Right atrium auricular region (tissue), 2 donors: ENCODE measurements at regions not wholly inside any gene's neighbourhood (a gene's known extent, or its start where the extent isn't known, plus 50 kb on each side); places are given as distances from the start of the nearest gene placed in this dataset.

Source experiments
- DNase-seq: peaks from one replicate; pipeline ENCODE4 v3.0.0-alpha.2; 2019; ENCODE audit warnings: low spot score
- H3K27ac ChIP-seq, 2 donors: fragments of 200-600 bp; sonication (generic); 1 replicate in 1 of 2; 2 replicates in 1 of 2; pipeline ENCODE4 v1.5.1; 2016 to 2019
- H3K27me3 ChIP-seq, 2 donors: fragments of 200-600 bp; sonication (generic); one replicate each; pipeline versions ENCODE4 v1.5.1 to v1.6.0; 2017 to 2019
- H3K36me3 ChIP-seq: fragments of 200-600 bp; sonication (generic); one replicate; pipeline ENCODE4 v1.5.1; 2016
- H3K4me1 ChIP-seq, 2 donors: fragments of 200-600 bp; sonication (generic); one replicate each; pipeline versions ENCODE4 v1.5.1 to v1.6.0; 2017 to 2019
- H3K4me3 ChIP-seq, 2 donors: fragments of 200-600 bp; sonication (generic); 1 replicate in 1 of 2; 2 replicates in 1 of 2; pipeline ENCODE4 v1.5.1; 2017 to 2019; ENCODE audit warnings: mild to moderate bottlenecking in 1 of 2, moderate library complexity in 1 of 2
- H3K9me3 ChIP-seq, 2 donors: fragments of 200-600 bp; sonication (generic); one replicate each; pipeline ENCODE4 v1.5.1; 2019
- TF ChIP-seq, protein P1 (sequence below), 2 donors: fragments of 200-600 bp; sonication (generic); IDR thresholded peaks; one replicate each; pipeline ENCODE4 v1.5.1; 2019; ENCODE audit warnings: antibody characterized with exemption in 2 of 2

DNA sequence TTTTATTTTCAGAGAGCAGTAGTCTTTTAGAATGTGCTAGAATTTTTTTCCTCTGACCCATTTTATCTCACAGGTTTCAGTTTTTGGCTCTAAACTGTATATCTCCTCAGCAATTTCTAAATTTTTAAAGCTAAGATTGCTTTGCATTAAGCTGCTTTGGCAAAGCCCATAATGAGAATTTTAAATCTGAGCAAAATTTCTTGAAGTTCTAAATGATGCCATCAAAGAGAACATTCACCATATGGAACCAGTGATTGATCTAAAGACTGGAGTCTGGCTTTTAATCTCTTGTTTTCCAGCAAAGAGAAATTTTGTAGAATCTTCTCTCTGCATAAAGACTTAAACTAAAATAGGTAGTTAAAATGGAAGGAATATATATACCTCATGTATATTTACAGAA, 313.6 kb downstream of the TBC1D32 start:
- H3K36me3 ChIP-seq = no peaks in the 10 kb centered on the region
- no peaks in the 10 kb centered on the region for H3K4me1 ChIP-seq
- DNase-seq = no peak
- no peaks in the 10 kb centered on the region for H3K9me3 ChIP-seq
- no peak overlapping the region for H3K27ac ChIP-seq
- H3K4me3 ChIP-seq = no peak overlapping the region
- no peaks in the 10 kb centered on the region for H3K27me3 ChIP-seq
- TF ChIP-seq, protein P1, sequence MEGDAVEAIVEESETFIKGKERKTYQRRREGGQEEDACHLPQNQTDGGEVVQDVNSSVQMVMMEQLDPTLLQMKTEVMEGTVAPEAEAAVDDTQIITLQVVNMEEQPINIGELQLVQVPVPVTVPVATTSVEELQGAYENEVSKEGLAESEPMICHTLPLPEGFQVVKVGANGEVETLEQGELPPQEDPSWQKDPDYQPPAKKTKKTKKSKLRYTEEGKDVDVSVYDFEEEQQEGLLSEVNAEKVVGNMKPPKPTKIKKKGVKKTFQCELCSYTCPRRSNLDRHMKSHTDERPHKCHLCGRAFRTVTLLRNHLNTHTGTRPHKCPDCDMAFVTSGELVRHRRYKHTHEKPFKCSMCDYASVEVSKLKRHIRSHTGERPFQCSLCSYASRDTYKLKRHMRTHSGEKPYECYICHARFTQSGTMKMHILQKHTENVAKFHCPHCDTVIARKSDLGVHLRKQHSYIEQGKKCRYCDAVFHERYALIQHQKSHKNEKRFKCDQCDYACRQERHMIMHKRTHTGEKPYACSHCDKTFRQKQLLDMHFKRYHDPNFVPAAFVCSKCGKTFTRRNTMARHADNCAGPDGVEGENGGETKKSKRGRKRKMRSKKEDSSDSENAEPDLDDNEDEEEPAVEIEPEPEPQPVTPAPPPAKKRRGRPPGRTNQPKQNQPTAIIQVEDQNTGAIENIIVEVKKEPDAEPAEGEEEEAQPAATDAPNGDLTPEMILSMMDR (IDR thresholded peaks at IDR 0.05) = no peak

DNA sequence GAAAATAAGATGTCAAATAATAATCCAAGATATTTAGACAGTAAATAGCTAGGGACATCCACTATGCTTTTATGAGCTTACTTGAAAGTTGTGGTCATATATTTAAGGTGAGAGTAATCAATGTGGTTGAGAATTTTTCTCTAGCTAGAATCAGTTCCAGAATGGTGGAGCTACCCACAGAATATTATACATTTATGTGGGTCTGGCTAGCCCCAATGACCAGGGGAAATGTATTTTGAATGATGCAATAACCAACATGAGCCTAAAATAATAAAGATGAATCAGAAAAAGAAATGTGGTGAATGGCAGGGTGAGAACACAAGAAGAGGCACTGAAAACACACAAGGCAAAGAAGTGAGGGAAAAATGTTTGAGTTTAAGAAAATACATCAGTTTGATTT, 325.7 kb downstream of the TBC1D32 start:
- Histone ChIP-seq H3K9me3 (peaks cover 0 to 4% of the 10 kb centered on the region in 2 donors), H3K36me3 (no peaks in the 10 kb centered on the region), H3K4me3 (no peak overlapping the region), H3K4me1 (no peaks in the 10 kb centered on the region), H3K27ac (no peak overlapping the region), H3K27me3 (no peaks in the 10 kb centered on the region)
- no peak for DNase-seq
- TF ChIP-seq, protein P1 (IDR thresholded peaks at IDR 0.05) = no peak

DNA sequence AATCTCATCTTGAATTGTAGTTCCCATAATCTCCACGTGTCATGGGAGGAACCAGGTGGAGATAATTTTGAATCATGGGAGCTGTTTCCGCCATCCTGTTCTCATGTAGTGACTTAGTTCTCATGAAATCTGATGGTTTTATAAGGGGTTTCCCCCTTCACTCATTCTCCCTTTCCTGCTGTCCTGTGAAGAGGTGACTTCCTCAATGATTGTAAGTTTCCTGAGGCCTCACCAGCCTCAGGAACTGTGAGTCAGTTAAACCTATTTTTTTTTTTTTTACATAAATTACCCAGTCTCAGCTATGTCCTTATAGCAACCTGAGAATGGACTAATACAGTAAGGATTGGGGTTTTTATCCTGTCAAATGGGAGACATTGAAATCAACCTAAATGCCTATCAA, 328.3 kb downstream of the TBC1D32 start:
- no peak for DNase-seq
- no peak overlapping the region for H3K27ac ChIP-seq
- no peaks in the 10 kb centered on the region for H3K27me3 ChIP-seq
- H3K36me3 ChIP-seq = no peaks in the 10 kb centered on the region
- no peak overlapping the region for H3K4me3 ChIP-seq
- H3K9me3 ChIP-seq = peaks cover 0 to 12% of the 10 kb centered on the region in 2 donors
- H3K4me1 ChIP-seq = no peaks in the 10 kb centered on the region
- TF ChIP-seq, protein P1 (IDR thresholded peaks at IDR 0.05) = no peak

DNA sequence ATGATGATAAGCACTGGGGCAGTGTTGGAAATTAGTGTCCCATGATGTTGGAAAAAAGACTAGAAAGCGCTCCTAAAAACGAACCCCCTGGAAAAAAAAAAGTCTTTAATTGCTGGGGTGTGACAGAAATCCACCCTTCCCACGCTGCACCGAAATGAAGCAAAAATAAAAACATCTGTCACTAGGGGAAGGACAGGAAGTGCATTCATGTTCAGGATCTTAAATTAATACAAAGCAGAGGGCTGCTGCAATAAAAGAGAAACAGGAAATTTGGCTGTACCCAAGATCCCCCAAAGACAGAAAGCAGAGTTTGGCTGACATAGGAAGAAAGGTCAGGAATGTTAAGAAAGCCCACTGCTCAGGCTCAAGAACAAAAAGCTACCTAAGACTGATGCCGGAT, 333.9 kb downstream of the TBC1D32 start:
- H3K4me1 ChIP-seq = no peaks in the 10 kb centered on the region
- no peaks in the 10 kb centered on the region for H3K27me3 ChIP-seq
- H3K36me3 ChIP-seq = no peaks in the 10 kb centered on the region
- DNase-seq = no peak
- H3K9me3 ChIP-seq = peaks cover 0 to 12% of the 10 kb centered on the region in 2 donors
- no peak overlapping the region for H3K27ac ChIP-seq
- no peak overlapping the region for H3K4me3 ChIP-seq
- TF ChIP-seq, protein P1 (IDR thresholded peaks at IDR 0.05) = no peak

DNA sequence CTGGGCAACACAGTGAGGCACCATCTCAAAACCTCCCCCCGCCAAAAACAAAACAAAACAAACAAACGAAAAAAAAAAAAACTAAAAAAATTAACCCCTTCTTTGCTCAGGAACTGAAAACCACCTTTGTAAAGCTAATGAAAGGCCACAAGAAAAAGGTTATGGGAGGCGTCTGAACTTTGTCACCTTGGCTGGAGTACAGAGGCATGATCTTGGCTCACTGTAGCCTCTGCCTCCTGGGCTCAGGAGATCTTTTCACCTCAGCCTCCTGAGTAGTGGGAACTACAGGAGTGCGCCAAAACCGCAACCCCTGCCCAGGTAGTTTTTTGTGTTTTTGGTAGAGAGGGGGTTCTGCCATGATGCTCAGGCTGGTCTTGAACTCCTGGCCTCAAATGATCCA, 337.9 kb downstream of the TBC1D32 start:
- H3K36me3 ChIP-seq = no peaks in the 10 kb centered on the region
- H3K27ac ChIP-seq = no peak overlapping the region
- TF ChIP-seq, protein P1 (IDR thresholded peaks at IDR 0.05) = no peak
- no peak overlapping the region for H3K4me3 ChIP-seq
- no peaks in the 10 kb centered on the region for H3K27me3 ChIP-seq
- no peaks in the 10 kb centered on the region for H3K9me3 ChIP-seq
- no peaks in the 10 kb centered on the region for H3K4me1 ChIP-seq
- no peak for DNase-seq

DNA sequence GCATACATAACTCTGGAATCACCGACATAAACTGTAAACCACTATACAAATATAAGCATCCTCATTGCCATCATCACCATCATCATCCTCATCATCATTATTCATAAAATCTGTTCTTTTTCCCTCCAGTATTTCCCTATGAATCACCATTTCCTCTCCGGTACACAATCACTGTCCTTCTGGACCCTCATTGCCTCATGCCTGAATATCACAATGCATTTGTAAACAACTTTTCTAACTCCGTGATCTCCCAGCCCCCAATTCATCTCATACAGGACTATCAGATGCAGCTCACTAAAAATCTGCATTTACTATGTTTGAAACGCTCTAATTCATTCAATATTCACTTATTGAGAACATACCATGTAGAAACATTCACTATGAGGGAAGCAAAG, 339.7 kb downstream of the TBC1D32 start:
- DNase-seq = no peak
- TF ChIP-seq, protein P1 (IDR thresholded peaks at IDR 0.05) = no peak
- Histone ChIP-seq H3K36me3 (no peaks in the 10 kb centered on the region), H3K27me3 (no peaks in the 10 kb centered on the region), H3K4me3 (no peak overlapping the region), H3K9me3 (no peaks in the 10 kb centered on the region), H3K27ac (no peak overlapping the region), H3K4me1 (no peaks in the 10 kb centered on the region)
